B cell (primary cell): ENCODE measurements at regions not wholly inside any gene's neighbourhood (a gene's known extent, or its start where the extent isn't known, plus 50 kb on each side); places are given as distances from the start of the nearest gene placed in this dataset.

Source experiments
- EZH2 ChIP-seq: IDR thresholded peaks from 2 replicates; pipeline ENCODE4 v1.6.1; 2012; ENCODE audit warnings: borderline replicate concordance, low read depth, mild to moderate bottlenecking, moderate library complexity, low read length; ENCODE audit not compliant: insufficient read depth, poor library complexity, severe bottlenecking
- TF ChIP-seq, protein P1 (sequence below): fragments of 200-600 bp; IDR thresholded peaks from one replicate; pipeline ENCODE4 v1.8.0; 2022; ENCODE audit warnings: antibody characterized with exemption, mild to moderate bottlenecking

GRCh38 chr16:86891631-86892030 is 313.3 kb downstream of the FOXL1 start:
- TF ChIP-seq, protein P1, sequence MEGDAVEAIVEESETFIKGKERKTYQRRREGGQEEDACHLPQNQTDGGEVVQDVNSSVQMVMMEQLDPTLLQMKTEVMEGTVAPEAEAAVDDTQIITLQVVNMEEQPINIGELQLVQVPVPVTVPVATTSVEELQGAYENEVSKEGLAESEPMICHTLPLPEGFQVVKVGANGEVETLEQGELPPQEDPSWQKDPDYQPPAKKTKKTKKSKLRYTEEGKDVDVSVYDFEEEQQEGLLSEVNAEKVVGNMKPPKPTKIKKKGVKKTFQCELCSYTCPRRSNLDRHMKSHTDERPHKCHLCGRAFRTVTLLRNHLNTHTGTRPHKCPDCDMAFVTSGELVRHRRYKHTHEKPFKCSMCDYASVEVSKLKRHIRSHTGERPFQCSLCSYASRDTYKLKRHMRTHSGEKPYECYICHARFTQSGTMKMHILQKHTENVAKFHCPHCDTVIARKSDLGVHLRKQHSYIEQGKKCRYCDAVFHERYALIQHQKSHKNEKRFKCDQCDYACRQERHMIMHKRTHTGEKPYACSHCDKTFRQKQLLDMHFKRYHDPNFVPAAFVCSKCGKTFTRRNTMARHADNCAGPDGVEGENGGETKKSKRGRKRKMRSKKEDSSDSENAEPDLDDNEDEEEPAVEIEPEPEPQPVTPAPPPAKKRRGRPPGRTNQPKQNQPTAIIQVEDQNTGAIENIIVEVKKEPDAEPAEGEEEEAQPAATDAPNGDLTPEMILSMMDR = no peak
- TF ChIP-seq EZH2 = no peak
